Tongue (tissue), 1 donor: ENCODE measurements at regions not wholly inside any gene's neighbourhood (a gene's known extent, or its start where the extent isn't known, plus 50 kb on each side); places are given as distances from the start of the nearest gene placed in this dataset.

Experiments
- DNase-seq: peaks from one replicate; pipeline ENCODE4 v3.0.0-alpha.2; 2015

GRCh38 chr22:49090061-49090852 is 737.4 kb downstream of the BRD1 start:
- no peak for DNase-seq

GRCh38 chr22:49088801-49089791 is 738.6 kb downstream of the BRD1 start:
- no peak for DNase-seq

- peak; percentile 51 for DNase-seq
These were observed 739.7 kb downstream of the BRD1 start for GRCh38 chr22:49087716-49088601.

- DNase-seq = peak; percentile 81
These were observed 740.5 kb downstream of the BRD1 start for GRCh38 chr22:49087198-49087597.

GRCh38 chr22:49086606-49087157 is 741.0 kb downstream of the BRD1 start:
- DNase-seq = no peak

- DNase-seq = no peak
These were observed 741.5 kb downstream of the BRD1 start for GRCh38 chr22:49086181-49086580.

GRCh38 chr22:49084206-49084605 is 743.5 kb downstream of the BRD1 start:
- no peak for DNase-seq

- no peak for DNase-seq
These were observed 744.1 kb downstream of the BRD1 start for GRCh38 chr22:49083607-49084006.

- peak; percentile 58 for DNase-seq
These were observed 745.2 kb downstream of the BRD1 start for GRCh38 chr22:49082451-49082850.

- no peak for DNase-seq
These were observed 745.7 kb downstream of the BRD1 start for GRCh38 chr22:49081926-49082325.

- DNase-seq = no peak
These were observed 746.4 kb downstream of the BRD1 start for GRCh38 chr22:49081261-49081666.

- DNase-seq = no peak
These were observed 747.0 kb downstream of the BRD1 start for GRCh38 chr22:49080631-49081030.

- no peak for DNase-seq
These were observed 747.8 kb downstream of the BRD1 start for GRCh38 chr22:49079743-49080500.

- DNase-seq = no peak
These were observed 748.5 kb downstream of the BRD1 start for GRCh38 chr22:49079027-49079725.

- no peak for DNase-seq
These were observed 749.5 kb downstream of the BRD1 start for GRCh38 chr22:49078076-49078710.

GRCh38 chr22:49077586-49077985 is 750.1 kb downstream of the BRD1 start:
- DNase-seq = no peak

- no peak for DNase-seq
These were observed 750.7 kb downstream of the BRD1 start for GRCh38 chr22:49077036-49077393.

GRCh38 chr22:49076300-49077035 is 751.2 kb downstream of the BRD1 start:
- DNase-seq = no peak

GRCh38 chr22:49075150-49075549 is 752.5 kb downstream of the BRD1 start:
- DNase-seq = no peak
